ENCODE measurements at regions not wholly inside any gene's neighbourhood (a gene's known extent, or its start where the extent isn't known, plus 50 kb on each side); places are given as distances from the start of the nearest gene placed in this dataset.

DNA sequence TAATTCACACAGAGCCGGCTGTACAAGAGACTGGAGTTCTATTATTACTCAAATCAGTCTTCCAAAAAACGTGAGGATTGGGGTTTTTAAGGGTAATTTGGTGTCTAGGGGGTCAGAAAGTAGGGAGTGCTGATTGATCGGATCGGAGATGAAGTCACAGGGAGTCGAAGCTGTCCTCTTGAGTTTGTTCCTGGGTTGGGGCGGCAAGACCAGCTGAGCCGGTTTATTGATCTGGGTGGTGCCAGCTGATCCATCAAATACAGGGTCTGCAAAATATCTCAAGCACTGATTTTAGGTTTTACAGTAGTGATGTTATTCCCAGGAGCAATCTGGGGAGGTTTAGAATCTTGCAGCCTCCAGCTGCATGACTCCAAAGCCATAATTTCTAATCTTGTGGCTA, 262.7 kb downstream of the KCNRG start:
- TF ChIP-seq, protein P1, sequence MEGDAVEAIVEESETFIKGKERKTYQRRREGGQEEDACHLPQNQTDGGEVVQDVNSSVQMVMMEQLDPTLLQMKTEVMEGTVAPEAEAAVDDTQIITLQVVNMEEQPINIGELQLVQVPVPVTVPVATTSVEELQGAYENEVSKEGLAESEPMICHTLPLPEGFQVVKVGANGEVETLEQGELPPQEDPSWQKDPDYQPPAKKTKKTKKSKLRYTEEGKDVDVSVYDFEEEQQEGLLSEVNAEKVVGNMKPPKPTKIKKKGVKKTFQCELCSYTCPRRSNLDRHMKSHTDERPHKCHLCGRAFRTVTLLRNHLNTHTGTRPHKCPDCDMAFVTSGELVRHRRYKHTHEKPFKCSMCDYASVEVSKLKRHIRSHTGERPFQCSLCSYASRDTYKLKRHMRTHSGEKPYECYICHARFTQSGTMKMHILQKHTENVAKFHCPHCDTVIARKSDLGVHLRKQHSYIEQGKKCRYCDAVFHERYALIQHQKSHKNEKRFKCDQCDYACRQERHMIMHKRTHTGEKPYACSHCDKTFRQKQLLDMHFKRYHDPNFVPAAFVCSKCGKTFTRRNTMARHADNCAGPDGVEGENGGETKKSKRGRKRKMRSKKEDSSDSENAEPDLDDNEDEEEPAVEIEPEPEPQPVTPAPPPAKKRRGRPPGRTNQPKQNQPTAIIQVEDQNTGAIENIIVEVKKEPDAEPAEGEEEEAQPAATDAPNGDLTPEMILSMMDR (IDR thresholded peaks at IDR 0.05): no peak
- TF ChIP-seq POLR2A (IDR thresholded peaks at IDR 0.05): no peak

Measured in lower leg skin (tissue), 3 donors.